Muscle of leg (tissue), 3 donors: ENCODE measurements at regions not wholly inside any gene's neighbourhood (a gene's known extent, or its start where the extent isn't known, plus 50 kb on each side); places are given as distances from the start of the nearest gene placed in this dataset.

Experiments used
- DNase-seq: peaks from one replicate; pipeline ENCODE4 v3.0.0; 2013
- H3K27ac ChIP-seq: one replicate; pipeline ENCODE4 v1.5.1; 2013; ENCODE audit warnings: mild to moderate bottlenecking, low read length, control low read depth
- H3K27me3 ChIP-seq: one replicate; pipeline ENCODE4 v1.6.1; 2013; ENCODE audit warnings: low read length; ENCODE audit not compliant: control insufficient read depth, insufficient read depth
- H3K36me3 ChIP-seq: one replicate; pipeline ENCODE4 v1.6.1; 2013; ENCODE audit warnings: low read length; ENCODE audit not compliant: control insufficient read depth, insufficient read depth
- H3K4me1 ChIP-seq: one replicate; pipeline ENCODE4 v1.6.1; 2013; ENCODE audit warnings: low read length; ENCODE audit not compliant: control insufficient read depth, insufficient read depth
- H3K4me3 ChIP-seq: one replicate; pipeline ENCODE4 v1.5.1; 2013; ENCODE audit warnings: low read length, control low read depth
- H3K9me3 ChIP-seq: replicated peaks from 2 replicates; pipeline ENCODE4 v1.6.1; 2013; ENCODE audit warnings: low read depth, low read length; ENCODE audit not compliant: control insufficient read depth
- WGBS: methylation state at CpG from one replicate; pipeline ENCODE4 v1.1.5; 2013; ENCODE audit warnings: missing lambda C conversion rate; ENCODE audit not compliant: insufficient coverage; 5-methylcytosine and 5-hydroxymethylcytosine counted together

DNA sequence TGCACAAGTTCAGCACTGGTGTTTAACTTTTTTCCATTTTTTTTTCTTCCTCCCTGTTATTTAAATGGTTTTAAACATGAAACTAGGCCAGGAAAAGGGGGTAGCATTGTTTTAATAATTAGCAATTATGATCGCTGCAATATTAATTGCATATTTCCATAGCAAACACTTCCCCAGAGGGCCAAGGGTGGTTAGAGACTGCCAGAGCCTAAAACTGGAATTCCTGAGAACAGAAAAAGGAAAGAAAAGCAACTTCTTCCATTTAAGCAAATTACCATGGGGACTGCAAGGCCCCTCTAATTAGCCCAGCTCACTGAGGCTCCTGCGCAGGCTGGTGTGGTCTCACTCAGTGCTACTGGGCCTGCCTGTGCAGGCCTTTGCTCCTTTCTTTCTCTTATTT lies 201.5 kb downstream of the SMAD2 start:
- Histone ChIP-seq H3K27ac (no peak overlapping the region), H3K4me3 (no peak overlapping the region), H3K9me3 (no peaks in the 10 kb centered on the region), H3K36me3 (no peaks in the 10 kb centered on the region), H3K27me3 (peaks cover 2% of the 10 kb centered on the region), H3K4me1 (no peaks in the 10 kb centered on the region)
- 79% methylated on average over 1 of the region's 2 CpGs for WGBS
- DNase-seq: no peak

DNA sequence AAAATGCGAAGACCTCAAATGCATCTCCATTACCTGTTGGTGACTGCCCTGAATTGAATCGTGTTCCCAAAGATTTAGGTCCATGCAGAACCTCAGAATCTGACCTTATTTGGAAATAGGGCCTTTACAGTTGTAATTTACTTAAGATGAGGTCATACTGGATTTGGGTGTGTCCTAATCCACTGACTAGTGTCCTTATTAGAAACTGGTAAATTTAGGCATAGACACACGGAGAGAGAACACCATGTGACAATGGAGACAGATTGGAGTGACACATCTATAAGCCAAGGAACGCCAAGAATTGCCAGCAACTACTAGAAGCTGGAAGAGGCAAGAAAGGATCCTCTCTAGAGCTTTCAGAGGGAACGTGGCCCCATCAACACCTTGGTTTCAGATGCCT lies 203.1 kb downstream of the SMAD2 start:
- Histone ChIP-seq H3K27me3 (peaks cover 2% of the 10 kb centered on the region), H3K9me3 (no peaks in the 10 kb centered on the region), H3K36me3 (no peaks in the 10 kb centered on the region), H3K4me3 (no peak overlapping the region), H3K27ac (no peak overlapping the region), H3K4me1 (no peaks in the 10 kb centered on the region)
- 89% methylated on average over 4 of the region's 5 CpGs for WGBS
- DNase-seq: no peak

DNA sequence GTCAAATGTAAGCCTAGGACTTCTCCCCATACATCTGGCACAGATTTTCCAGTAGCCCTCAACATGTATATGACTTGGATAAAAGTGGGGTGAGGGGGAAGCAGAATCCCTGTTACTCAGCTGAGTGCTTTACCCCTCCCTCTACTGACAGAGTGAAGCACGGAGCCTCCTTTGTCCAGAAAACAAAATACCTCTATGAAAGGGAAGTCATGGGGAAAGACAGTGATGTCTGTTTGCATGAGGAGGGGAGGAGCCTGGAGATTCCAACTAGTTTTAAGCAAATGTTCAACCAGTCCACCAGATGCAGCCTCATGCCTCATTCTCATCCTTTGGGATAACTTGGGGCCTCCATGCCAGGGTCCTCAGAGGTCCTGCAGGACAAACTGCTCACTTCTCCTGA lies 203.9 kb downstream of the SMAD2 start:
- whole genome bisulfite sequencing: no CpG with 5 or more reads among the region's 1 CpG
- H3K4me3 ChIP-seq: no peak overlapping the region
- no peak overlapping the region for H3K27ac ChIP-seq
- H3K4me1 ChIP-seq: no peaks in the 10 kb centered on the region
- no peak for DNase-seq
- H3K9me3 ChIP-seq: no peaks in the 10 kb centered on the region
- H3K27me3 ChIP-seq: peaks cover 2% of the 10 kb centered on the region
- no peaks in the 10 kb centered on the region for H3K36me3 ChIP-seq

DNA sequence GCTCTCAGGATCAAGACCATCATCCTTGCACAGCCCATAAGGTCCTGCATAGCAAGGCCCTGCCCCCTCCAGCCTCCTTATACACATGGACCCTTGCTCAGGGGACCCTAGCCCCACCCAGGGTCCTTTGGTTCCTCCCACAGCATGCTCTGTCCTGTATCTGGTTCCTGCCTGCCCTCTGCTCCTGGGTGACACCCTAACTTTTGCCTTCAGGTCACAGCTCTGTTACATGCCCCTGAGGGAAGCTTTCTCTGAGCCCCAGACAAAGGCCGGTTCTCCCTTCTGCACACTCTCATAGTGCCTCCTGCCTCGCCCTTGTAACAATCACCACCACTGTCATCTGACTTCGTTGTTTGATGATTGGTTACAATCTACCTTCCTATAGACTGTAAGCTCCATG lies 204.8 kb downstream of the SMAD2 start:
- DNase-seq: no peak
- peaks cover under 1% of the 10 kb centered on the region for H3K27me3 ChIP-seq
- H3K36me3 ChIP-seq: no peaks in the 10 kb centered on the region
- 100% methylated on average over 1 of the region's 3 CpGs for WGBS
- H3K9me3 ChIP-seq: no peaks in the 10 kb centered on the region
- no peak overlapping the region for H3K27ac ChIP-seq
- H3K4me3 ChIP-seq: no peak overlapping the region
- H3K4me1 ChIP-seq: no peaks in the 10 kb centered on the region

DNA sequence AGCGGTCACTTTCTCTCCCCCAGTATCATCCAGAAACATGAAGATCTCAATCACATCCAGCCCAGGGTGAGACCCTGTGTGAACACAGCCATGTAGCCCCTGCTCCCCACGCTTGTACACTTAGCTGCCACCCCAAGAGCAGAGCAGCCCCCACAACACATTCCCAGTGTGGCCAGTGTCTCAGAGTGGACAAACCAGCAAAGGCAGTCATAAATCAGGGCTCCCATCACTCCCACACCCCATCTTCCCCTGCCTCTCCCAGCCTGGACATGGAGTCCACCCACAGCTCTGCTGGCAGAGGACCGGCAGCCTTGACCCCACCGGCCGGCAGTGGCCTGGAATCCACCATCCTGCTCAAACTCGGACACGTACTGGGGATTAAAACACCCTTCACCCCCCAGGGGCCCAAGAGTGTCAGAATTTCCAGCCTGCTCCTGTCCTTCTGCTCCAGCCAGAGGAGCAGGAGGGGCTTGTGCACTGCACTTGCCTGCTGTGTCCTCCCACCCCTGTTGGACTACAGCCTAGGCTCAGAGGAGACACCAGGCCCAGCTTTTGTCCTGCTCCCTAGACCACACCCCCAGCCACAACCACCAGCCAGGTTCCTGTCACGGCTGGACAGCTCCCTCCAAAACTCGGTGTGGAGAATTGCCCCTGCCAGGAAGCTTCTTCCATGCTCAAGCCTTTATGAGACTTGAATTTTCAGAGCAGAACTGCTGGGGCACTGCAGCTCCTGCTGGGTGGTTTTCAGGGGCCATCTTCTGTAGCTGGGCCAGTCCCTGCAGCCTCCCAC lies 206.1 kb downstream of the SMAD2 start:
- Histone ChIP-seq H3K4me1 (no peaks in the 10 kb centered on the region), H3K4me3 (no peak overlapping the region), H3K9me3 (no peaks in the 10 kb centered on the region), H3K36me3 (no peaks in the 10 kb centered on the region), H3K27ac (no peak overlapping the region), H3K27me3 (no peaks in the 10 kb centered on the region)
- 45% methylated on average over 9 of the region's 9 CpGs for WGBS
- DNase-seq: peak; percentile 4

DNA sequence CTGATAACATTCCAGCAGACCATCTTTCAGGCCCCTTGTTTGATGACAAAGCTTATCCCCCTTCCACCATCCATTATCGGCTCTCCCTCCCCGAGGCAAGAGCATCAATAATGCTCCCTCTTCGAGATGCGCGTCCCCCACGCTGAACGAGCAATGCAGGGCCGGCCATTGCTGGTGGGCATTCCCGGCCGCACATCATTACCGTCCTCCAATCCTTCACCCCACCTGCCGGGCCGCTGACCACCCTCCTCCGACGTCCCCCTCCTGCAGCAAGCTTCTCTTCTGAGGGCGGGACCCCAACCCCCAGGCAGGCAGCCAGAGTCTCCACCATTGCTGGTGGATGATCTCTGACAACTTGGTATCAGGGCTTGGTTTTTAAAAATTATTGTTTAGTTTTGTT lies 208.6 kb downstream of the SMAD2 start:
- Histone ChIP-seq H3K4me3 (no peak overlapping the region), H3K9me3 (no peaks in the 10 kb centered on the region), H3K4me1 (no peaks in the 10 kb centered on the region), H3K27ac (no peak overlapping the region), H3K27me3 (no peaks in the 10 kb centered on the region), H3K36me3 (no peaks in the 10 kb centered on the region)
- no peak for DNase-seq
- WGBS: 84% methylated on average over 9 of the region's 16 CpGs

DNA sequence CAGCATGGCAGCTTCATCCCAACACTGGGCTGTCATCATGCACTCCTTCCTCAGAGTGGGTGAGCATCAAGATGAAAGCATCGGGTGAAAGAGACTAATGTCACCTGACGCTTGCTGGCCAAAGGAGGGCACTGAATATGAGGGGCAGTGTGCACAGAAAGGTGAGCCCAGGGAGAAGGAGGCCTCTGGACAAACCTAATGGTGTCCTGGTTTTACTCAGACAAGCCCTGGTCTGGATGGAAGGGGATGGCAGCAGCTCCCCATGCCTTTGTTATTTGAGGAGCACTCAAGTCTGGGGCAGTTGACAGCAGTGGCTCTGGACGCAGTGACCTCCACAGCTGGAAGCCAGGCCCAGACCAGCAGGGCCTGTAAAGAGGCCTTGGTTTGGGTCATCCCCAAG lies 209.7 kb downstream of the SMAD2 start:
- H3K9me3 ChIP-seq: no peaks in the 10 kb centered on the region
- DNase-seq: no peak
- H3K27me3 ChIP-seq: no peaks in the 10 kb centered on the region
- no peaks in the 10 kb centered on the region for H3K4me1 ChIP-seq
- 67% methylated on average over 1 of the region's 3 CpGs for WGBS
- no peaks in the 10 kb centered on the region for H3K36me3 ChIP-seq
- no peak overlapping the region for H3K27ac ChIP-seq
- no peak overlapping the region for H3K4me3 ChIP-seq

DNA sequence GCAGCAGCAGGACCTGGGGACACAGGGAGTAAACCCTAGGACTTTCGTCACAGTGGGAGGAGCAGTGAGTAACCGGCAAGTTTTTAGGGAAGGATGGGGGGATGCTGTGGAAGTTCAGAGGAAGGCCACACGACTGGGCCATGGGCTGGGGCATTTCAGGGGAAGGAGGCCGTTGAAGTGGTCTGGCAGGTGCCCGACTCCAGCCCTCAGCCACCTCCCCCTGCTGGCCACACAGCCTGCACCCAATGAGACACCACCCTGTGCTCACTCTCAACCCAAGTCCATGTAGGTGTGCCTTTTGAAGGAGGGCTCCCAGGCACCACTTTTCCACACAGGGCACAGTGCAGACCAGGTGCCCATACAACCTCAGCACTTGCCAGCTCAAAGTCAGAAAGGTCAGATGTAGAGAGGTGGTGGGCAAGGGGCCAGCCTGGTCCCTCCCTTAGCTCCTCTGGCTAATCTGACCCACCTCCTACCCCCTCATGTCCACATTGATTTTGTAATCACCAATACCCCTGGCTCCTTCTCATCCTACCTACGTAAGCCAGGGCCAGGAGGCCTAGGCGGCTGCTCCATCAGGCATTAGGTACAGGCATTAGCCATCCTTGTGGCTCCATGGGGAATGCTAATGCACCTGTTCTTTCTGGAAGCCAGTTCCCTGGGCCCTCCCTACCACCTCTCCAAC lies 211.2 kb downstream of the SMAD2 start:
- Histone ChIP-seq H3K27me3 (no peaks in the 10 kb centered on the region), H3K36me3 (no peaks in the 10 kb centered on the region), H3K27ac (no peak overlapping the region), H3K9me3 (no peaks in the 10 kb centered on the region), H3K4me1 (no peaks in the 10 kb centered on the region), H3K4me3 (no peak overlapping the region)
- no peak for DNase-seq
- 88% methylated on average over 4 of the region's 7 CpGs for WGBS

DNA sequence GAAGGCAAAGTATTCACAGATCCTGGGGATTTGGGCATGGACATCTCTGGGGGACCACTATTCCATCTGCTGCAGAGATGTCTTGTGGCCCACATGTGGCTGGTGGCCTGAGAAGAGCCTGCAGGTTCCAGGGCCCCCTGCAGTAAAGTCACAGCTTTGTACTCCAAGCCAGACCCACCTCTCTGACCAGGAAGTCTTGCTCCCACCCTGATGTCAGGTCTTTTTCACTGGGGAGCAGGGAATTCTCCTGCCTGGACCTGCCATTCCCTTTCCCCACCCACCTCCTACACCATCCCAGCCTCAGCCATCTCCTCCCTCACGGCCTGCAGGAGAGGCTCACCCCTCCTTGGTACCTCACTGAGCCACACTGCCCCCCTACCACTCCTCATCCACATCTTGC lies 211.8 kb downstream of the SMAD2 start:
- DNase-seq: no peak
- Histone ChIP-seq H3K4me3 (no peak overlapping the region), H3K27me3 (no peaks in the 10 kb centered on the region), H3K9me3 (no peaks in the 10 kb centered on the region), H3K36me3 (no peaks in the 10 kb centered on the region), H3K4me1 (no peaks in the 10 kb centered on the region), H3K27ac (no peak overlapping the region)
- WGBS: 75% methylated on average over 1 of the region's 1 CpG

DNA sequence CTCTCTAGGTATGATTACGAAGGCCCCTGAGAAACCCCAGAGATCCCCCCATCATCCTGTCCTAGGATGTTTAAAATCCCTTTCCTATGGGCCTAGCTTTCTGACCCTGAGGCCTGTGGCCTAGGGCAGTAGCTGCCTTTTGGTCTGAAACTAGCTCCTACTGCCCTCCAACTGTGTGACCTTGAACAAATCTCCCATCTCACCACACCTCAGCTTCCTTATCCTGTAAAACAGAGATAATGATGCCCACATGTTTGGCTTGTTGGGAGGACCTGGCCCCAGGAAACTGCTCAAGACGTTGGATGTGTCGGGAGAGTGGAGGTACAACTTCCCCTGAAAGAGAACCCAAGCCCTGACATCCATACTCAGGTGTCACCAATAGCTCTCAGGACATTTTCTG lies 213.2 kb downstream of the SMAD2 start:
- WGBS: no CpG with 5 or more reads among the region's 3 CpGs
- H3K4me1 ChIP-seq: no peaks in the 10 kb centered on the region
- no peak overlapping the region for H3K27ac ChIP-seq
- no peaks in the 10 kb centered on the region for H3K27me3 ChIP-seq
- H3K9me3 ChIP-seq: no peaks in the 10 kb centered on the region
- DNase-seq: no peak
- H3K36me3 ChIP-seq: no peaks in the 10 kb centered on the region
- no peak overlapping the region for H3K4me3 ChIP-seq
